IMR-90 (cell line): ENCODE measurements at regions not wholly inside any gene's neighbourhood (a gene's known extent, or its start where the extent isn't known, plus 50 kb on each side); places are given as distances from the start of the nearest gene placed in this dataset.

Experiments
- ATAC-seq: fragments of 200-7000 bp; cut with Tn5 transposase; 2 replicates; pipeline ENCODE4 v1.9.1; 2020; ENCODE audit warnings: low read depth, mild to moderate bottlenecking, moderate library complexity
- BruUV-seq: library from RNA; stranded (reverse); fragments of 400-500 nt; replicated peaks from 2 replicates; lab custom pipeline; 2021; lab: Mats Ljungman, UMichigan
- CTCF ChIA-PET: fragments of 300-600 bp; formaldehyde crosslinking; extraction: SDS; loops from one replicate; lab custom pipeline; 2021; ENCODE audit warnings: antibody characterized with exemption; lab: Yijun Ruan, JAX
- POLR2A ChIA-PET: fragments of 300-600 bp; sonication (Branson Sonifier 250); formaldehyde crosslinking; loops from one replicate; lab custom pipeline; 2022; ENCODE audit warnings: antibody characterized with exemption; ENCODE audit not compliant: unreplicated experiment; lab: Charles Lee
- DNase-seq: peaks from one replicate; pipeline ENCODE4 v3.0.0; 2013
- H2AFZ ChIP-seq: replicated peaks from 2 replicates; pipeline ENCODE3; 2013; ENCODE audit warnings: low read length, mild to moderate bottlenecking; ENCODE audit not compliant: poor library complexity
- H2AK5ac ChIP-seq: 2 replicates; pipeline ENCODE4 v1.6.1; 2013; ENCODE audit warnings: low read depth, low read length, inconsistent platforms
- H2AK9ac ChIP-seq: replicated peaks from 2 replicates; pipeline ENCODE3; 2013; ENCODE audit warnings: mild to moderate bottlenecking, low read depth, low read length, moderate library complexity; ENCODE audit not compliant: poor library complexity
- H2BK120ac ChIP-seq: 2 replicates; pipeline ENCODE4 v1.6.1; 2013; ENCODE audit warnings: low read depth, low read length, inconsistent platforms
- H2BK15ac ChIP-seq: 3 replicates; pipeline ENCODE4 v1.6.1; 2013; ENCODE audit warnings: low read depth, low read length, inconsistent platforms
- H2BK20ac ChIP-seq: 2 replicates; pipeline ENCODE4 v1.6.1; 2013; ENCODE audit warnings: low read depth, mild to moderate bottlenecking, inconsistent platforms, low read length, moderate library complexity
- H2BK5ac ChIP-seq: 2 replicates; pipeline ENCODE4 v1.6.1; 2013; ENCODE audit warnings: mild to moderate bottlenecking, low read depth, low read length, inconsistent platforms; ENCODE audit not compliant: poor library complexity, severe bottlenecking
- H3K14ac ChIP-seq: replicated peaks from 2 replicates; pipeline ENCODE4 v1.6.1; 2013; ENCODE audit warnings: low read depth, low read length, inconsistent platforms
- H3K18ac ChIP-seq: 2 replicates; pipeline ENCODE4 v1.6.1; 2013; ENCODE audit warnings: low read depth, low read length, control low read depth
- H3K23ac ChIP-seq: 2 replicates; pipeline ENCODE4 v1.6.1; 2013; ENCODE audit warnings: low read depth, low read length, inconsistent platforms
- H3K27ac ChIP-seq: 2 replicates; pipeline ENCODE4 v1.5.1; 2013; ENCODE audit warnings: mild to moderate bottlenecking, control low read depth, low read length; ENCODE audit not compliant: insufficient read depth
- H3K27me3 ChIP-seq: 2 replicates; pipeline ENCODE4 v1.6.1; 2013; ENCODE audit warnings: low read length; ENCODE audit not compliant: control insufficient read depth, insufficient read depth
- H3K36me3 ChIP-seq: 2 replicates; pipeline ENCODE4 v1.6.1; 2013; ENCODE audit warnings: low read length, mixed read lengths; ENCODE audit not compliant: control insufficient read depth, insufficient read depth
- H3K4ac ChIP-seq: 2 replicates; pipeline ENCODE4 v1.6.1; 2013; ENCODE audit warnings: low read depth, low read length, inconsistent platforms
- H3K4me1 ChIP-seq: 2 replicates; pipeline ENCODE4 v1.6.1; 2013; ENCODE audit warnings: low read length, mixed read lengths; ENCODE audit not compliant: control insufficient read depth, insufficient read depth
- H3K4me2 ChIP-seq: 2 replicates; pipeline ENCODE4 v1.6.1; 2013; ENCODE audit warnings: low read depth, mild to moderate bottlenecking, control low read depth, low read length, moderate library complexity
- H3K4me3 ChIP-seq: 2 replicates; pipeline ENCODE4 v1.5.1; 2013; ENCODE audit warnings: low read depth, mild to moderate bottlenecking, control low read depth, low read length, moderate library complexity; ENCODE audit not compliant: insufficient read depth
- H3K56ac ChIP-seq: 2 replicates; pipeline ENCODE4 v1.6.1; 2013; ENCODE audit warnings: low read length, inconsistent platforms; ENCODE audit not compliant: insufficient read depth; ENCODE audit errors: extremely low read depth
- H3K79me1 ChIP-seq, 2 experiments: 2 replicates each; pipeline ENCODE4 v1.6.1; 2013; ENCODE audit warnings: low read length in 2 of 2, inconsistent platforms in 1 of 2, low read depth in 1 of 2
- H3K9ac ChIP-seq: 2 replicates; pipeline ENCODE4 v1.6.1; 2013; ENCODE audit warnings: low read depth, low read length, control low read depth
- H3K9me1 ChIP-seq: 2 replicates; pipeline ENCODE4 v1.6.1; 2013; ENCODE audit warnings: low read length, inconsistent platforms; ENCODE audit not compliant: insufficient read depth
- H3K9me3 ChIP-seq: 2 replicates; pipeline ENCODE4 v1.6.1; 2013; ENCODE audit warnings: low read length; ENCODE audit not compliant: control insufficient read depth, insufficient read depth
- H4K20me1 ChIP-seq: 2 replicates; pipeline ENCODE4 v1.6.1; 2013; ENCODE audit warnings: low read length, inconsistent platforms; ENCODE audit not compliant: insufficient read depth
- H4K5ac ChIP-seq: 2 replicates; pipeline ENCODE4 v1.6.1; 2013; ENCODE audit warnings: mild to moderate bottlenecking, low read depth, low read length, control low read depth
- H4K8ac ChIP-seq, 2 experiments: 2 replicates each; pipeline ENCODE4 v1.6.1; 2013; ENCODE audit warnings: low read depth in 2 of 2, low read length in 2 of 2, control low read depth in 1 of 2, inconsistent platforms in 1 of 2
- H4K91ac ChIP-seq: 2 replicates; pipeline ENCODE4 v1.6.1; 2013; ENCODE audit warnings: low read depth, low read length, inconsistent platforms; ENCODE audit not compliant: insufficient read depth
- BHLHE40 ChIP-seq: fragments of 150-350 bp; IDR thresholded peaks from 2 replicates; pipeline ENCODE4 v1.6.1; 2016; ENCODE audit warnings: mild to moderate bottlenecking, low read depth, low read length
- CEBPB ChIP-seq: IDR thresholded peaks from 2 replicates; pipeline ENCODE4 v1.6.1; 2012; ENCODE audit warnings: low read depth, low read length, improper control_type of control experiment
- CHD1 ChIP-seq: IDR thresholded peaks from 2 replicates; pipeline ENCODE4 v1.6.1; 2012; ENCODE audit warnings: low read depth, low read length, improper control_type of control experiment
- FOS ChIP-seq: fragments of 150-350 bp; IDR thresholded peaks from 2 replicates; pipeline ENCODE4 v1.6.1; 2016; ENCODE audit warnings: low read depth, low read length
- MAFK ChIP-seq: IDR thresholded peaks from 2 replicates; pipeline ENCODE4 v1.6.1; 2012; ENCODE audit warnings: low read depth, low read length, improper control_type of control experiment
- MAZ ChIP-seq: IDR thresholded peaks from 2 replicates; pipeline ENCODE4 v1.6.1; 2012; ENCODE audit warnings: low read depth, mild to moderate bottlenecking, low read length, improper control_type of control experiment, moderate library complexity, borderline replicate concordance
- MXI1 ChIP-seq: IDR thresholded peaks from 2 replicates; pipeline ENCODE4 v1.6.1; 2012; ENCODE audit warnings: low read depth, mild to moderate bottlenecking, low read length, moderate library complexity, borderline replicate concordance
- NFE2L2 ChIP-seq: fragments of 150-350 bp; IDR thresholded peaks from 2 replicates; pipeline ENCODE4 v1.6.1; 2016; ENCODE audit warnings: low read depth, mild to moderate bottlenecking, low read length
- POLR2A ChIP-seq: IDR thresholded peaks from 2 replicates; pipeline ENCODE4 v1.6.1; 2012; ENCODE audit warnings: mild to moderate bottlenecking, low read depth, low read length
- RAD21 ChIP-seq: IDR thresholded peaks from 2 replicates; pipeline ENCODE4 v1.6.1; 2012; ENCODE audit warnings: low read length, improper control_type of control experiment
- RCOR1 ChIP-seq: IDR thresholded peaks from 2 replicates; pipeline ENCODE4 v1.6.1; 2012; ENCODE audit warnings: mild to moderate bottlenecking, low read length, improper control_type of control experiment; ENCODE audit not compliant: insufficient replicate concordance
- RFX5 ChIP-seq: IDR thresholded peaks from 2 replicates; pipeline ENCODE4 v1.8.0; 2012; ENCODE audit warnings: low read depth, mild to moderate bottlenecking, low read length, moderate library complexity
- SMC3 ChIP-seq: fragments of 150-350 bp; IDR thresholded peaks from 2 replicates; pipeline ENCODE4 v1.6.1; 2016; ENCODE audit warnings: low read depth, mild to moderate bottlenecking, antibody characterized with exemption, low read length, moderate library complexity
- WGBS, 2 experiments: methylation state at CpG; one replicate each; pipeline versions ENCODE4 v1.1.5 to v1.1.7; 2013; ENCODE audit warnings: missing lambda C conversion rate in 2 of 2; ENCODE audit not compliant: insufficient read length in 1 of 2; ENCODE audit errors: extremely low coverage in 2 of 2; 5-methylcytosine and 5-hydroxymethylcytosine counted together
- dilution Hi-C: fragments of 300-500 bp; cut with HindIII; formaldehyde crosslinking; loops from one replicate; pipeline ENCODE4 v1.14.3; 2018; ENCODE audit warnings: low sequenced_read_pairs; ENCODE audit not compliant: unreplicated experiment
- in situ Hi-C: fragments of 300-500 bp; cut with MboI; formaldehyde crosslinking; loops from 3 replicates; pipeline ENCODE4 v1.14.3; 2019; ENCODE audit warnings: low sequenced_read_pairs, inconsistent platforms, mixed read lengths
- intact Hi-C: fragments of 100-400 bp; cut with micrococcal nuclease; formaldehyde crosslinking; loops from 2 replicates; pipeline ENCODE4 v1.10.0; 2022
- TF ChIP-seq, protein P1 (sequence below): fragments of 150-350 bp; IDR thresholded peaks from 2 replicates; pipeline ENCODE4 v1.6.1; 2016; ENCODE audit warnings: low read depth, mild to moderate bottlenecking, low read length, moderate library complexity, borderline replicate concordance
- TF ChIP-seq, protein P2 (sequence below): fragments of 150-350 bp; IDR thresholded peaks from 2 replicates; pipeline ENCODE4 v1.6.1; 2017; ENCODE audit warnings: mild to moderate bottlenecking, antibody characterized with exemption, low read length, low read depth
- TF ChIP-seq, protein P3 (sequence below): conservative IDR thresholded peaks from 2 replicates; pipeline ENCODE4 v1.5.1; 2012; ENCODE audit warnings: mild to moderate bottlenecking, low read depth, low read length, improper control_type of control experiment

DNA sequence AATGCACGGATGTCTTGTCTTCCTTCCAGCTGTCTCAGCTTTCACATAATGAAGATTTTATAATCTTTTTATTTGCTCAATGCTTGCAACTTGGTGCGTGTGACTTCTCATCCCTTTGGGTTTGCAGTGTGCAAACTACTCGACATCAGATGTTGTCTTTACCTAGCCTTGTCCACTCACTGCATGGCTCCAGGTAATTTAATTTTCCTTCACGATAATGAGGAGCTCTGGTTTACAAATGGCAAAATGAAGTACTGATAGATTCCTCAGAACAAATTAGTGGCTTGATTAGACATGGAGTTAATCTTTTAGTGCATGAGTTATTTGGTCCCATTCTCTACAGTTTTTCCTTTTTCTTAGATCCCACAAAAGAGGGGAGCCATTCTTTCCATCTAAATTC, 603.0 kb downstream of the CCDC171 start:
- Histone ChIP-seq H4K20me1 (no peaks in the 10 kb centered on the region), H3K79me1 (no peaks in the 10 kb centered on the region), H3K27me3 (peaks cover 3% of the 10 kb centered on the region; the same call in 1 of the 2 replicates), H3K4me1 (no peaks in the 10 kb centered on the region), H2AK9ac (no peak overlapping the region), H3K4me2 (no peak overlapping the region), H3K9ac (no peak overlapping the region), H3K9me3 (no peaks in the 10 kb centered on the region; the same call in 1 of the 2 replicates), H3K14ac (no peak overlapping the region), H4K8ac (no peak overlapping the region), H3K4me3 (no peak overlapping the region), H4K91ac (no peak overlapping the region), H2BK15ac (no peak overlapping the region), H3K23ac (no peak overlapping the region), H2BK120ac (no peak overlapping the region), H3K9me1 (no peaks in the 10 kb centered on the region), H4K5ac (no peak overlapping the region), H2AFZ (no peak overlapping the region), H3K18ac (no peak overlapping the region), H3K36me3 (no peaks in the 10 kb centered on the region), H3K56ac (no peak overlapping the region), H3K4ac (no peak overlapping the region), H3K27ac (no peak overlapping the region), H2BK5ac (no peak overlapping the region), H2AK5ac (no peak overlapping the region), H2BK20ac (no peak overlapping the region)
- dilution Hi-C loops, result no loop called here
- WGBS, 2 experiments, result 100% methylated on average over 1 of the region's 4 CpGs; no CpG with 5 or more reads in 1 of the 2 experiments
- ChIA-PET CTCF (no interaction called here), POLR2A (no interaction called here)
- ATAC-seq, result no peak
- intact Hi-C loops, result no loop called here
- no peak for TF ChIP-seq BHLHE40
- no peak for TF ChIP-seq RCOR1
- TF ChIP-seq FOS, result no peak
- TF ChIP-seq MAFK, result no peak
- TF ChIP-seq SMC3, result no peak
- no peak for TF ChIP-seq RAD21
- no peak for TF ChIP-seq CEBPB
- TF ChIP-seq, protein P1, sequence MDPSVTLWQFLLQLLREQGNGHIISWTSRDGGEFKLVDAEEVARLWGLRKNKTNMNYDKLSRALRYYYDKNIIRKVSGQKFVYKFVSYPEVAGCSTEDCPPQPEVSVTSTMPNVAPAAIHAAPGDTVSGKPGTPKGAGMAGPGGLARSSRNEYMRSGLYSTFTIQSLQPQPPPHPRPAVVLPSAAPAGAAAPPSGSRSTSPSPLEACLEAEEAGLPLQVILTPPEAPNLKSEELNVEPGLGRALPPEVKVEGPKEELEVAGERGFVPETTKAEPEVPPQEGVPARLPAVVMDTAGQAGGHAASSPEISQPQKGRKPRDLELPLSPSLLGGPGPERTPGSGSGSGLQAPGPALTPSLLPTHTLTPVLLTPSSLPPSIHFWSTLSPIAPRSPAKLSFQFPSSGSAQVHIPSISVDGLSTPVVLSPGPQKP, result no peak
- no peak for TF ChIP-seq POLR2A
- TF ChIP-seq, protein P2, sequence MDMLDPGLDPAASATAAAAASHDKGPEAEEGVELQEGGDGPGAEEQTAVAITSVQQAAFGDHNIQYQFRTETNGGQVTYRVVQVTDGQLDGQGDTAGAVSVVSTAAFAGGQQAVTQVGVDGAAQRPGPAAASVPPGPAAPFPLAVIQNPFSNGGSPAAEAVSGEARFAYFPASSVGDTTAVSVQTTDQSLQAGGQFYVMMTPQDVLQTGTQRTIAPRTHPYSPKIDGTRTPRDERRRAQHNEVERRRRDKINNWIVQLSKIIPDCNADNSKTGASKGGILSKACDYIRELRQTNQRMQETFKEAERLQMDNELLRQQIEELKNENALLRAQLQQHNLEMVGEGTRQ, result no peak
- no peak for TF ChIP-seq CHD1
- TF ChIP-seq MXI1, result no peak
- TF ChIP-seq NFE2L2, result no peak
- TF ChIP-seq, protein P3, sequence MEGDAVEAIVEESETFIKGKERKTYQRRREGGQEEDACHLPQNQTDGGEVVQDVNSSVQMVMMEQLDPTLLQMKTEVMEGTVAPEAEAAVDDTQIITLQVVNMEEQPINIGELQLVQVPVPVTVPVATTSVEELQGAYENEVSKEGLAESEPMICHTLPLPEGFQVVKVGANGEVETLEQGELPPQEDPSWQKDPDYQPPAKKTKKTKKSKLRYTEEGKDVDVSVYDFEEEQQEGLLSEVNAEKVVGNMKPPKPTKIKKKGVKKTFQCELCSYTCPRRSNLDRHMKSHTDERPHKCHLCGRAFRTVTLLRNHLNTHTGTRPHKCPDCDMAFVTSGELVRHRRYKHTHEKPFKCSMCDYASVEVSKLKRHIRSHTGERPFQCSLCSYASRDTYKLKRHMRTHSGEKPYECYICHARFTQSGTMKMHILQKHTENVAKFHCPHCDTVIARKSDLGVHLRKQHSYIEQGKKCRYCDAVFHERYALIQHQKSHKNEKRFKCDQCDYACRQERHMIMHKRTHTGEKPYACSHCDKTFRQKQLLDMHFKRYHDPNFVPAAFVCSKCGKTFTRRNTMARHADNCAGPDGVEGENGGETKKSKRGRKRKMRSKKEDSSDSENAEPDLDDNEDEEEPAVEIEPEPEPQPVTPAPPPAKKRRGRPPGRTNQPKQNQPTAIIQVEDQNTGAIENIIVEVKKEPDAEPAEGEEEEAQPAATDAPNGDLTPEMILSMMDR, result no peak
- no peak for TF ChIP-seq RFX5
- TF ChIP-seq MAZ, result no peak
- BruUV-seq, result no TSS peak
- in situ Hi-C loops, result no loop called here
- DNase-seq, result no peak
